GM03348 (cell line): ENCODE measurements at regions not wholly inside any gene's neighbourhood (a gene's known extent, or its start where the extent isn't known, plus 50 kb on each side); places are given as distances from the start of the nearest gene placed in this dataset.
"Not testable (repeated sequence)": the region's sequence is repeated elsewhere in the genome, so short reads cannot be mapped to it uniquely, and the experiment has no call there.

ENCODE experiments used
- DNase-seq: peaks from one replicate; pipeline ENCODE4 v3.0.0; 2012; ENCODE audit warnings: low spot score

DNA sequence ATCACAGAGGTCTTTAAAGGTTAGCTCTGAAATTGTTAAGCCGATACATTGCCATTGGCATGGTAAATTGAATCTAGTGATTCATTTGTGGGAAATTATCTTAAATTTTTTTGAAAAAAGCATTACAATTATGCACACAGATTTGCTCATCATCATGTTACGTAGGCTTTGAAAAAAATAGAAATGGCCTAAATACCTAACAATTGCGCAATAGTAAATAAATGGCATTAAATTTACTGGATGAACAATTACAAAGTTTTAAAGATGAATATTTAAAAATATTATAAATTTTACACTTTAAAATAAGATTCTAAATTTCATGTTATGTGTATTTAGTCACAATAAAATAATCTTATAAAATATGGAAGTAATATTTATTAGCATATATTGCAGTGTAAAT lies 171.3 kb downstream of the RPRM start:
- DNase-seq, result no peak

DNA sequence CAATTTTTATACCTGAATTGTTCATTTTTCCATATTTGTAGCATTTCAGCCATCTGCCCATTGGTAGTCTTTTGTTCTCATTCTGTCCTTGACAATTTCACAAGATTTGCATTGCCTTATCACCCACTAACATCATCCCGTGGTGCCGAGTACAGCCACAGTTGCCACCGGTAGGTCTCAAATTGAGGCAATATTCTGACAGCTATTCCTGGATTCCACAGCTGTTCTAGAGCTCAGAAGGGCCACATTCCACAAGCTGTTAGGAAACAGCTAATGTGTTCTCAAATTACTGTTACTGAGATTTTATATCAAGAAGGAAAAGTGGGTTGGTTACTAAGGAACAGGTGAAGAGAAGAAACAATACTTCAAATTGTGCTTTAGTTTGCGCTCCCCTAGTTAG lies 178.8 kb downstream of the RPRM start:
- DNase-seq, result no peak

DNA sequence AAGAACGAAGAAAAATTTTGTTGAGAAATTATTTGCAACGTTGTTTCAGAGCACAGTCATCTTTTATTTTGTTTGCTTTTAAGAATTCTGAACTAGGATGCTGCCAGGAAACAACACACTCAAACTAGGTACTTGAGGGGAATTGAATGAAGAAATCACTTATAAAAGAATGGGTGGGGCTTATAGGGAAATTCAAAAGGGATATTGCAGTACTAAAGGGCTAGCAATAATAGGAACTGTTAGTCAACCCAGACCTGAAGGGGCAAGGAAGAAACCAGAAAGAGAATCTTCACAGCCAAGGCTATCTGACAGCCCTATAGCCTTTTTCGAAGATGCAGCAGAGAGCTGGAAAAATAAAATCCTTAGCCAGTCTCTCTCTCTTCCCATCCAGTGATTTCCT lies 179.3 kb downstream of the RPRM start:
- no peak for DNase-seq

DNA sequence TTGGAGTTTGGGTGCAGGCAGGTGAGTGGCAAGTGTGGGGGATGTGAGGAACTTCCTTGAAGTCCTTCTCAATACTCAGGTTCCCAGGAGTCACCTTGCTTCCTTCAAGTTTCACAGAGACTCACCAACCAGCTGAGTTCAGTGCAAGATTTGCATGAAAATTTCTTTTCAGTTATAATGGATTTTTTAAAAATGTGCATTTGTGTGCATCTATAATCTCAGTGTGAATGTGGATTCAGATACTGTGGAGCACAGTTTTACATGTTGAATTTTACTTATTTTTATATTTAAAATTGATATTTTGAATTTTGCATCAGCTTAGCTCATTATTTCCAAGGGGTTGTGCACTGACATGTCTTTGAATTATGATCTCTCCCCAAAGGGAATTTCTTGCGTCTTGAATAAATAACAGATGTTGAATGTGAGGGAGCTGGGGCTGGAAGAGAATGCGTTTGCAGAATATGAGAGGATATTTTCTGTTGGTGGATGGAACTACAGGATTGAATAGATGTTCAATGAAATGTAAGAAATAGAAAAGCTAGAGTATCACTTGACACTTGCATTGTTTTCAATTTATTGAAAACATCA lies 184.3 kb downstream of the RPRM start:
- DNase-seq, result no peak

DNA sequence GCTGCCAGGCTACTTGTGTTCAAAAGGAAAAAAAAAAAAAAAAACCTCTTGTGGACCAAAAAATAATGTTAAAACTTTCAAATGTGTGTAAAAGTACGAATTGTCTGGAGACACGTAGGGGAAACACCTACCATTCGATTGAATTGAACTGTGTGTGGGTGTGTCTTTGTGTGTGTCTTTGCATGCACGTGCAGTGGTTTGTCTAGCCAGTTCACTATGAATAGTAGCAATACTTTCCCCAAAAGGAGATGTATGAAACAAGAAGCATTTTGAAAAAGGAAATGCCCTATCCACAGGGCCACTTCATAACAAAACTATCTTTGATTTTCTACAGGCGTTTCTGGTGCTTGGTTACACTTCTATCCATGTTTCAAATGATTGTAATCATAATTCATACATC lies 186.8 kb downstream of the RPRM start:
- DNase-seq, result no peak

DNA sequence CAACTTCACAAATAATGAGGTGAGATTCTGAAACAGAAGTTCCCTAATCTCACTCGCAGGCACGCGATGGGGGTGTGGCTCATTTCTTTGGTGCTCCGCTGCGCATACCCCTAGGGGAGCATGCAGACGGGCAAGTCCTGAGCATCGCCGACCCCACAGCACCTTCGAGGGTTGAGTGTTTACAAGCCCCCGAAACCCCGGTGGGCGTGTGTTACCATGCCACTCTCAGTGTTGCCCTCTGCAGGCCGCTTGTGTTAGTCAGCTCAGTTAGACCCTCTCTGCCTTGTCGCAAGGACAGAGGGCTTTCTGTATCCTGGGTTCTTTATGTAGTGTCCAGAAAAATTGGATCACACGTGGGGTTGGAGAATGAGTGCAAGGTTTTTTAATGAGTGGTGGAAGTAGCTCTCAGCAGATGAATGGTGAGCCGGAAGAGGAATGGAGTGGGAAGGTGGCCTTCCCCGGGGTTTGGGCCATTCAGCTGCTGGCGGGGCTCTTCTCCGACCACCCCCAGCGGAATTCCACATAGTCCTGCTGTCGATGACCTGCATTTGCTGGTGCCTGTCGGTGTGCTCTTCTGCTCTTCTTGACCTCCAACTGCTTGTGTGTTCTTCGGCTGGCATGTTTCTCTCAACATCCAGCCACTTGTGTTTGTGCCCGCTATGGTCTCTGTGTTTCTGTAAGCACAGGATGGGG lies 191.3 kb downstream of the RPRM start:
- DNase-seq, result peak; percentile 15

DNA sequence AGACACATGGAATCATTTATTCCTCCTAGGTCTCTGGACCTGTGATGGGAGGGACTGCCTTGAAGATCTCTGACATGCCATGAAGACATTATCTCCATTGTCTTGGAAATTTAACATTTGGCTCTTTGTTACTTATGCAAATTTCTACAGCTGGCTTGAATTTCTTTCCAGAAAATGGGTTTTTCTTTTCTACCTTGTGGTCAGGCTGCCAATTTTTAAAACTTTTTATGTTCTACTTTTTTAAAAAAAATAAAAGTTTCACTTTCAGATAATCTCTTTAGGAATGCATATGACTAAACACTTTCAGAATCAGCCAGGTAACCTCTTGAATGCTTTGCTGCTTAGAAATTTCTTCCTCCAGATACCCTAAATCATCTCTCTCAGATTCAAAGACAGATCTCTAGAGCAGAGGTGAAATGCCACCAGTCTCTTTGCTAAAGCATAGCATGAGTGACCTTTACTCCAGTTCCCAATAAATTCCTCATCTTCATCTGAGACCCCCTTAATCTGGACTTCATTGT lies 209.6 kb downstream of the RPRM start:
- DNase-seq, result no peak

DNA sequence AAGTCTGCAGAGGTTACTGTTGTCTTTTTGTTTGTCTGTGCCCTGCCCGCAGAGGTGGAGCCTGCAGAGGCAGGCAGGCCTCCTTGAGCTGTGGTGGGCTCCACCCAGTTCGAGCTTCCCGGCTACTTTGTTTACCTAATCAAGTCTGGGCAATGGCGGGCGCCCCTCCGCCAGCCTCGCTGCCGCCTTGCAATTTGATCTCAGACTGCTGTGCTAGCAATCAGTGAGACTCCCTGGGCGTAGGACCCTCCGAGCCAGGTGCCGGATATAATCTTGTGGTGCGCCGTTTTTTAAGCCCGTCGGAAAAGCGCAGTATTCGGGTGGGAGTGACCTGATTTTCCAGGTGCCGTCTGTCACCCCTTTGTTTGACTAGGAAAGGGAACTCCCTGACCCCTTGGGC lies 221.7 kb downstream of the RPRM start:
- not testable (repeated sequence) for DNase-seq

DNA sequence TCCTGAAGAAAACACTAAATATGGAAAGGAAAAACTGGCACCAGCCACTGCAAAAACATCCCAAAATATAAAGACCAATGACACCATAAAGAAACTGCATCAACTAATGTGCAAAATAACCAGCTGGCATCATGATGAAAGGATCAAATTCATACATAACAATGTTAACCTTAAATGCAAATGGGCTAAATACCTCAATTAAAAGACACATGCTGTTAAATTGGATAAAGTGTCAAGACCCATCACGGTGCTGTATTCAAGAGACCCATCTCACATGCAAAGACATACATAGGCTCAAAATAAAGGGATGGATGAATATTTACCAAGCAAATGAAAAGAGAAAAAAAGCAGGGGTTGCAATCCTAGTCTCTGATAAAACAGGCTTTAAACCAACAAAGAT lies 231.9 kb downstream of the RPRM start:
- DNase-seq, result not testable (repeated sequence)

DNA sequence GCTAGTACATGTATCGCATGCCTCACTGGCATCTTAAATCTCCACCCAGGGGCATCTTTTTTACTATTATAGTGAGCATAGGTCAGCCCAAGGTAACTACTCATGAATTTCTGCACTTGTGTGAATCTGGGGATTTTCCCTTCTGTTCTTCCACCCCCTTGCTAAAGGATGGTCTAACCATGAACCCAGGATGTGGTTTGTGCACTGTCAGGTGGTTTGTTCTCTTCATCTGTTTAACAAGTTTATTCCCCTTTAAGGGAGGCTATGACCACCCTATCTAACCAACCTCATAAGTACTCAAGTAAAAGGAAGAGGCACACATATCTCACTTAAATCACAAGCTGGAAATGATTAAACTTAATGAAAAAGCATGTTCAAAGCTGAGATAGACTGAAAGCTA lies 243.0 kb downstream of the RPRM start:
- no peak for DNase-seq

DNA sequence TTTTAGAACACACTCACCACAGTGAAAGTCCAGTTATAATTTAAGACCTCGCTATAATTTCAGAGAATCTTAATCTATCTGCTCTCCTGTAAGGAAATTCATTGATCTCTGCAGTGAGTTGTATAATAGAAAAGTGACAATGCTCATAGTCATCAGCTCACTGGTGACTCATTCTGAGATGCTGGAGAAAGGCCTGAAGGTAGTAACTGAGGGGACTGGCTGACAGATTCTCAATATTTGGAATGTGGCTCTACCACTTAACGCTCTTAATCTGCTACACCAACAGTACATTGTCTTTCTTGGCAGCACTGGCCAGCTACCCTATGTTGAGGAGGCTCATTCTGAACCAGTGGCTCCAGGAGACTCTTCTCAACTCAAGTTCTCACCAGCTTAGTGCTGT lies 246.1 kb downstream of the RPRM start:
- no peak for DNase-seq

DNA sequence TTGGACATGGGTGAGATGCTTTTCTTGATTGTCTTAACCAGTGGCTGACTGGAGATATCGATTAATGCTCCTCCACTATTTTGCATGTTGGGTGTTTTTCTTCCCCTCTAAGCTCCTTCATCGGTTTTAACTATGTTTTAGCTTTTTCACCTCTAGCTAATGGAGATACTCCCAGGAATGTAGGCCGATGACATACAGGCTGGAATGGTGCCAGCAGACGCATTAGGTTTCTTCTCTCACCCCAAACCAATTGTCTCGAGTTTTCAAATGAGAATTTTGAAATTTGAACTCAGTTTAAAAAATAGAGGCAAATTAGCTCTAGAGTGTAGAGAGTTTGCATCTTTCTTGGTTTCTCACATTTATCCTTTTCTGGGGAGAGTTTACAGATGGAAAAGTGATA lies 247.6 kb downstream of the RPRM start:
- DNase-seq, result no peak

DNA sequence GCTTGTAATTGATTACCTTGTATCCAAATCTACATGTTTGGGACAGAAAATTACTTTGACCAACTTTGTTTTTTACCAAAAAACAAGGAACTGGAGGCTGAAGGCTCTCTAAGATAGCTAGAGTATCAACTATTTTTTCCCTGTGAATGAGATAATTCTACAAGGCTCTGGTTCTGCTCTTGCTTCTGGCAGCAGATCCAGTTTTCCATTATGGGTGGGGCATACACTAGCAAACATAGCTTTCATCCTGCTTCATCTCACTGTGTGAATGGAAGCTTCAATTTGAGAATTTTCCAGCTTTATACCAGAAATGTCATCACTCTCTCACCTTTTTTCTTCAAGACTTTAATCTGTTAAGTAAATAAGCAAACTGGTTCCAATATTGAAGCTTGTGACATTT lies 249.7 kb downstream of the RPRM start:
- DNase-seq, result no peak

DNA sequence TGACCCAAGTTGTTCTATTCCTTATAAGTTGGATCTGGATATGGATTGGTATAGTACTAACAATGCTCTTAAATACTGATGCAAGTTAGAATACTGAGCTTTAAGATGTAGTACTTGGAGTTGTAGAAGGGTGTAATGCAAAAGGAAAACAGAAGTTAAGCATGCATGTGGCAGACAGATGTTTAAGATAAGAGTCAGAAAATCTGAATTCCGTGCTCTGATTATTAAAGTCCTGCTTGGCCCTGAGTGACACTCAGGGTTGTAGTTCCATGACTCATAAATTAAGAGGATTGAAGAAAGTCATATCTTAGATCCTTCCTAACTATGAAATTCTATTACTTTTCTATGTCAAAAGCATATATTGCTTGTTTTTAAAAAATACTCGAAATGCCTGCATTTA lies 250.6 kb downstream of the RPRM start:
- no peak for DNase-seq

DNA sequence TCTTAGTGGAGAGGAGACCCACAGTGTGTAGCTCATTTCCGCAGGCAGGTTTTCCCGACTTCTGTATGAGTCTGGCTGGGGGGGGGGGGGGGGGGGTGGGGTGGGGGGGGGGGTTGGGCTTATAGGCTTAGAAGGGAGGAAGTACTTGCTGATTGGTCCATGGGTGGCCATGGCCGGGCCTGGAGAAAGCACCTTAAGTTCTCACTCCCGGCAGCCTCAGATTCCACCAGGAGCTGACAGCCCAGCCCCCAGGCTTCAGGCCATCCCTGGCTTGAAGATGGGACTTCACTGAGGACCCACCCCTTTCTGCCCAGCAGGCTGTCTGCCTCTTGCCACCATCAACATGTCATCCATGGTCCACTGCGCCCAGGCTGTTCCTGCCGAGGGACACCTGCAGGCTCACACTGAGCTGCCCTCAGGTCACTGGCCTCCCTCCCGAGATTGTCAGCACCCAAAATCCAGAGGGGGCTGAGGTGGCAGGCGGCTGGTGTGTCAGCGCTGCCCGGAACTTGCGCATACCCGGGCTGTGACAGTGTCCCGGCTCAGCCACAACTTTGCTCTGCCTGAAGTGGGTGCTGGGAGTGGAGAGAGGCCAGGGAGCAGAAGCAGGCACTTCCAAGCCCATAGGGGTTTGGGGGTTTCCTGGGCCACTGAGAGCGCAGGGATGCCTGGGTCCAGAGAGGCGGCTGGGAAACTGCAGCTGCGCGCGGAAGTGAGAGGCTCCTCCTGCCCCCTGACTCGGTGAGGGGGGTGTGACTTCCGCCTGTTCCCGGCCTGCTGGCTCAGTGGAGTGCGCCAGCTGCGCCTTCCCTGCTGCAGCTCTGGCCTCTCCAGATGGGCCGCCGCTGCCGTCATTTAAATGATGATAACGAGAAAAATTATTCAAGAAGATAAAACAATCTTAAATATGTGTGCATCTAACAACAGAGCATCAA lies 256.1 kb downstream of the RPRM start:
- no peak for DNase-seq

DNA sequence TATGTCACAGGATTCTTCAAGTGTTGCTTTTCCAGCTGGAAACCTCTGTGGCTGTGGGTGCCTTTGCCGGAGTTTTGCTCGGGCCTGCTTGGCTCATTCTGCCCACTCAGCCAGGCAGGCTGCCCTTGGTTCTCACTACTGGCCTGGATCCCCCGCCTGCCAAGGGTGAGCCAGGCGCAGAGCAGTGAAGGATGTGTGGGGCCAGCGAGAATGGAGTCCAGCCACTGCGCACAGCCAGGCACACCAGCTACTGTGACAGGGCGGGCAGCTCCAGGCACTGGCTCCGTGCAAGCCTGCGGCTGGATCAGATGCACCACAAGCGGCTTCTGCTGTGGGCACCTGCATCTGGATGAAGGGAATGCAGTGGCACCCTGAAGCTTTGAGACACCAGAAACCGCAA lies 257.1 kb downstream of the RPRM start:
- no peak for DNase-seq

DNA sequence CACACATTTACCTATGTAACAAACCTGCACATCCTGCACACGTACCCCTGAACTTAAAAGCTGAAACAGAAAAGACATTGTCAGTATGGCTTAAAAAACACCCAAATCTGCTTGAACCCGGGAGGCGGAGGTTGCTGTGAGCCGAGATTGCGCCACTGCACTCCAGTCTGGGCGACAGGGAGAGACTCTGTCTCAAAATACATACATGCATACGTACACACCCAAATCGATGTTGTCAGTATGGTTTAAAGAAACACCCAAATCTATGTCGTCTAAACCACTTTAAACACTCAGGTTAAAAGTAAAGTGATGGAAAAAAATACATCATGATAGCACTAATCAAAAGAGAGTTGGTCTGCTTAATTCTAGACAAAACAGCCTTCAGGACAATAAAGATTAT lies 257.5 kb downstream of the RPRM start:
- DNase-seq, result no peak

DNA sequence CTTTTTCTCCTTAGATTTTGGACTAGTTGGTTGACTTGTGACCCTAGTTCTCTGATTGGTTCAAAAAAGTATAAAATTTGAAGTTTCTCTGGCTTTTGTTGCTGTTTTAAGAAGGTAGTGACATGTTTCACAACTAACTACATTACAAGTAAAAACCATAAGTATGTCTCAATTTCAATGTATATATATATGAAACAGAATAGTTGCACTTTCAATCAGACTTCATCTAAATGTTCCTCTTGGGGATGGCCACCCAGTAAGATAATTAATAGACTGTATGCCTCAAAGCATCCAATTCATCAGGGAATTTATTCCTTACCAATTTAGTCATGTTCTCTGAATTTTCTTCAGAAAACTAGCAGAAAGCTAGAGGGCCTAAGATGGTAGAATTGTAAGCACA lies 259.7 kb downstream of the RPRM start:
- DNase-seq, result no peak

DNA sequence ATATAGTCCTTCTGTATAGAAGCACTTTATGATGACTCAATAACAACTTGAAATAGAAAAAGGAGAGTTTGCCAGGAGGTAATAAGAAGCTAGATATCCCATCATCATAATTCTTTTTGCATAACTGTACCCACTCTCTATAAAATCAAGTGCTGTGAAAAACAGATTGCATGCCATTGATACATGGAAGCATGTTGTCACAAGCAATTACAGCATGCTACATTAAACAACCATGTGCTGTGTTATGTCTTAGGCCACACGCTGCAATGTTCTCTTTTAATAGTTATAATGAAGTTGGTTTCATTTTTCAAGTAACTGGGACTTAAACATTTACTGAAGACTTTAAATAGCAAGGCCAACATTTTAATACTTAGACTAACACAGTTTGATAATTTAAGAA lies 264.2 kb downstream of the RPRM start:
- no peak for DNase-seq

DNA sequence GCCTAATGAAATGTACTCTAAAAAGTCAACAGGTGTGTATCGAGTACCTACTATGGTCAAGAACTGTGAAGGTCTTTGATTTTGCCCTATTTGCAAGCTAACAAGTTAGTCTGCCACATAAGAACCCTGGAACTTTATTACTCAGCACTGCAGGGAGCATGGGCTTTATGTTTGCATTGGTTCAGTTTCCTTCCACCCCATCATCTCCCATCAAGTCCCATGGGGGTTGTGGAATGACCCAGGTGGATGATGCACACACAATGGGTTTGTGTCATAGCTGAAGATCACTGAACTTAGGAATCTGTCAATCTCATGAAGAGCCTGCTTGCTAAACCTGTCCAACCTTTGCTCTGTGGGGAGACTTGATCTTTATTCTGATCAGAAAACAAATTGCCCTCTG lies 265.5 kb downstream of the RPRM start:
- DNase-seq, result no peak

DNA sequence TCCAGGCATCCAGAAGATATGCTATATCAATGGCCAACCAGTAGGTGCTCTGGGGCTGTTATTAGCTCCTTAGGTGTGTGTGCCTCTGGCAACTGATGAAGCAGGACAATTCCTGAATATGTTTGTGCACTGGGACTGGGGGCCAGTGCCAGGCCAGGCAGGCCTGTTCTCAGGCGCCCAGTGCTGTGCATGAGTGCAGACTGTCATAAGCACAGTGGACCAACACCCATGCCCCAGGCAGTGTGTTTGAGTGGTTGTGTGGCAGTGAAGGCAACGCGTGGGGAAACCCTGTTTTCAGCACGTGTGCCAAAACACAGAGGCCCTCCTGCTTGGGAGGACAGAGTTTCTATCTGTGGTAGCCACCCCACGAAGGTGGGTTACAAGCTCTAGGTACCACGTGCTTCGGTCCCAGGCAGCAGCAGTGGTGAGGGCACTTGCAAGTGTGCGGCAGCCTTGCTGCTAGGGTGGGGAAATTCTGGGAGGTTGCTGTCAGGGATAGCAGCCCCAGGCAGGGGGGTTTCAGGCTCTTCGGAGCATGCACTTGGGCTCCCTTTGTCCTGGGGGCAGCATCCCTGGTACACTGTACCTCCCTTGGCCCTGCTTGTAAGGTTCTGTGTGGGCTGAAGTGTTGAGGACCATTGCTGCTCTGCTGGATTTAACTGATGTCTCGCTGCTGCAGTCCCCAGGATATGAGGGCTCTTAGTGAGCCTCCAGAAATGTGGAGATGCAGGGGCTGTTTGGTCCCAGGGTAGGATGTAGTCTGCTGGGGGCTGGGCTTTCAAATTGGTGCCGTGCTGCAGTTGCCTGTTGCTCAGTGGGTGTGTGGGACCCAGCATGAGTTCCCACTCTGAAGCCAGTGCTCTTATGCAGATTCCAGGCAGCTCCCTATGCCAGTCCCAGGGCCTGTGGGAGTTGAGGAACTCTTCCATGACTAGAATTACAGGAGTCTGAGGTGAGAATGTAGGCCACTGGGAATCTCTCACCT lies 280.9 kb downstream of the RPRM start:
- no peak for DNase-seq
